ENCODE measurements at regions not wholly inside any gene's neighbourhood (a gene's known extent, or its start where the extent isn't known, plus 50 kb on each side); places are given as distances from the start of the nearest gene placed in this dataset.

DNA sequence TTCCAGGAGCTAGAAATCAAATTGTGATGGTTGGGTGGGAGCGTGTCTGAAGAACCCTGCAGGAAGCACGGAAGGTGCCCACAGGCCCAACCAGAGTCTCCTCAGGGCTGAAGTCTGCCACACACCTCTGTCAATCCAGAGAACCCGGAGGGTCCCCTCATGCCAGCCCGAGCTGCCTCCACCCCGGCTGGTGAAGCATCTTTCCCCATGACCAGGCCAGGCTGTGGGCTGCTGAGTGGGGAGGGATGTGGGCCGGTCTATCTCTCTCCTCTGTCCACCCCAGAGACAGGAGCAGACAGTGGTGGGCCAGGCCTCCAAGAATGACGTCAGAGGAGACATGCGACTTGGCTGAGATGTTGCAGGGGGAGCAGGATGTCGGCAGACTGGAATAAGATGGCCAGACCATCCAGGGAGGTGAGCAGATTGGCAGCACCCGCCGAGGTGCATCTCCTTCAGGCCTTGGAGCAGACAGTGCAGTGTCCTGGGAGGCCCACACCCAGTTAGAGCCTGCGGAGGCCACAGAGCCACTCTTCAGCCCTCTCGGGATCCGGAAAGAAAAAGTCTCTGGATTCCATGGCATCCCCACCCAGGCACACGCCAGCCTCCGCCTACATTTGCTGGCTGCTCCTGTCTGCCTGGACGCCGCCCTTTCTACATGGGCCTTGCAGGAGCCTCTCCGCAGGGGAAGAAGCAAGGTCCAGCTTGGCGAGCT is 1524.9 kb downstream of the BRD1 start:
- 66 to 75% (median 73%) methylated on average over 20 of the region's 20 CpGs for WGBS, 3 donors
- Histone ChIP-seq H3K27ac (no peak overlapping the region), H3K27me3 (ENCODE audit: insufficient read depth in 3 of 3, low read length in 2 of 3) (peaks cover 0 to 13% (median 0%) of the 10 kb centered on the region in 3 donors), H3K9me3 (no peaks in the 10 kb centered on the region), H3K4me1 (no peaks in the 10 kb centered on the region), H3K4me3 (no peak overlapping the region), H3K36me3 (ENCODE audit: insufficient read depth in 1 of 2, low read depth in 1 of 2) (no peaks in the 10 kb centered on the region)
- no peak for DNase-seq
- intact Hi-C loops (cut with DNase I) = no loop called here
- ATAC-seq = no peak
- TF ChIP-seq, protein P1, sequence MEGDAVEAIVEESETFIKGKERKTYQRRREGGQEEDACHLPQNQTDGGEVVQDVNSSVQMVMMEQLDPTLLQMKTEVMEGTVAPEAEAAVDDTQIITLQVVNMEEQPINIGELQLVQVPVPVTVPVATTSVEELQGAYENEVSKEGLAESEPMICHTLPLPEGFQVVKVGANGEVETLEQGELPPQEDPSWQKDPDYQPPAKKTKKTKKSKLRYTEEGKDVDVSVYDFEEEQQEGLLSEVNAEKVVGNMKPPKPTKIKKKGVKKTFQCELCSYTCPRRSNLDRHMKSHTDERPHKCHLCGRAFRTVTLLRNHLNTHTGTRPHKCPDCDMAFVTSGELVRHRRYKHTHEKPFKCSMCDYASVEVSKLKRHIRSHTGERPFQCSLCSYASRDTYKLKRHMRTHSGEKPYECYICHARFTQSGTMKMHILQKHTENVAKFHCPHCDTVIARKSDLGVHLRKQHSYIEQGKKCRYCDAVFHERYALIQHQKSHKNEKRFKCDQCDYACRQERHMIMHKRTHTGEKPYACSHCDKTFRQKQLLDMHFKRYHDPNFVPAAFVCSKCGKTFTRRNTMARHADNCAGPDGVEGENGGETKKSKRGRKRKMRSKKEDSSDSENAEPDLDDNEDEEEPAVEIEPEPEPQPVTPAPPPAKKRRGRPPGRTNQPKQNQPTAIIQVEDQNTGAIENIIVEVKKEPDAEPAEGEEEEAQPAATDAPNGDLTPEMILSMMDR (IDR thresholded peaks at IDR 0.05) = no peak

DNA sequence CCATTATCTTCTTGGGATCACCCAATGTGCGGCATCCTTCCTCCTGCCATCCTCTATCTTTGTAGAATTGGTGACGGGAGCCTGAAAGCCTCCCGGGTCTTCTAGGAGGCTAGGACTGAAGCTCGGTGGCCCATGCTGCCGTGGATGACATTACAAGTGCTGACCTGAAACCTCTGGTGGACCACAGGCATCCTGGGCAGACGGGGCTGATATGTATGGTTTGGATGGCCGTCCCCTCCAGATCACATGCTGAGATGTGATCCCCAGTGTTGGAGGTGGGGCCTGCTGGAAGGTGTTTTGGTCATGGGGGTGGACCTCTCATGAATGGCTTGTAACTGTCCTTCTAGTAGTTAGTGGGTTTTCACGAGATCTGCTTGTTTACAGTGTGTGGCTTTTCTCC is 1525.8 kb downstream of the BRD1 start:
- Histone ChIP-seq H3K4me3 (no peak overlapping the region), H3K36me3 (ENCODE audit: insufficient read depth in 1 of 2, low read depth in 1 of 2) (no peaks in the 10 kb centered on the region), H3K9me3 (no peaks in the 10 kb centered on the region), H3K27ac (no peak overlapping the region), H3K4me1 (no peaks in the 10 kb centered on the region), H3K27me3 (ENCODE audit: insufficient read depth in 3 of 3, low read length in 2 of 3) (peaks cover 0 to 13% (median 0%) of the 10 kb centered on the region in 3 donors)
- DNase-seq (no peak), ATAC-seq (no peak)
- WGBS, 3 donors = 80 to 84% (median 81%) methylated on average over 8 of the region's 8 CpGs
- TF ChIP-seq, protein P1 (IDR thresholded peaks at IDR 0.05) = no peak
- intact Hi-C loops (cut with DNase I) = no loop called here

DNA sequence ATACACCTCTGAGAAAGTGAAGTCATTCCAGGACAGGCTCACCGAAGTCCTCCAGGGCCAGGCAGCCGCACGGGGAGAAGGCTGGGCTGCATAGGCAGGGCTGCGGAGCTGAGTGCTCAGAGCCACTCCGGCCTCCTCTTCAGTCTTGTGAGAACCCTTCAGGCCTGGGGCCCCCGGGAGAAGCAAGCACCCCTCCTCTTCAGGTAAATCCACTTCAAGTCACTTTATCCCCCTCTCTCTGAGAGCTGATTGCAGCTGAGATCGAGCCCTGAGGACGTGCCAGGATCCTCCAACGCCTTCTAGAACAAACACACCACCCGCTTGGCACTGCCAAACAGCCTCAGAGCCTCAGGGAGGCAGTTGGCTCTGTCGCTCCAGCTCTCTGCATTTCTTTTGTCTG is 1526.3 kb downstream of the BRD1 start:
- H3K36me3 ChIP-seq (ENCODE audit: insufficient read depth in 1 of 2, low read depth in 1 of 2) = no peaks in the 10 kb centered on the region
- H3K9me3 ChIP-seq = no peaks in the 10 kb centered on the region
- DNase-seq = no peak
- no peak overlapping the region for H3K4me3 ChIP-seq
- H3K4me1 ChIP-seq = no peaks in the 10 kb centered on the region
- WGBS, 3 donors = 65 to 71% (median 68%) methylated on average over 11 of the region's 11 CpGs
- no peak for ATAC-seq
- H3K27ac ChIP-seq = no peak overlapping the region
- intact Hi-C loops (cut with DNase I) = no loop called here
- TF ChIP-seq, protein P1 (IDR thresholded peaks at IDR 0.05) = no peak
- H3K27me3 ChIP-seq (ENCODE audit: insufficient read depth in 3 of 3, low read length in 2 of 3) = peaks cover 0 to 13% (median 0%) of the 10 kb centered on the region in 3 donors

DNA sequence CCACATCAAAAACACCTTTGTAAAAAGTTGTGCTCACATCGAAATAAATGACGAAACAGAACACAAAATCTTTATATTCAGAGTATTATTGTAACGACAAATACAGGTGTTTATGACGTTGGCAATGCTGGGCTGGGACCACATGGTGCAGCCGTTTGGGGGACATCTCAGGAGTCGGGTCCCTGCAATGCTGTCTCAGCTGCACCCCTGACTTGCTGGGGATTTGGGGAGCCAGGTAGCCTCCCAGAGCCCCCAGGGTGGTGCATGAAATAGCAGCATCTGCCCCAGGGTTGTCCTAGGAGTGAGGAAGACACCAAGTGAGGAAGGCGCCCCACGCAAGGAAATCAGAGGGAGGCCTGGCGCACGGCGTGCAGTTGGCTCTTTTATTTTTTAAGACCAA is 1526.8 kb downstream of the BRD1 start:
- H3K4me3 ChIP-seq = no peak overlapping the region
- WGBS, 3 donors = 84 to 87% (median 84%) methylated on average over 11 of the region's 11 CpGs
- TF ChIP-seq, protein P1 (IDR thresholded peaks at IDR 0.05) = no peak

DNA sequence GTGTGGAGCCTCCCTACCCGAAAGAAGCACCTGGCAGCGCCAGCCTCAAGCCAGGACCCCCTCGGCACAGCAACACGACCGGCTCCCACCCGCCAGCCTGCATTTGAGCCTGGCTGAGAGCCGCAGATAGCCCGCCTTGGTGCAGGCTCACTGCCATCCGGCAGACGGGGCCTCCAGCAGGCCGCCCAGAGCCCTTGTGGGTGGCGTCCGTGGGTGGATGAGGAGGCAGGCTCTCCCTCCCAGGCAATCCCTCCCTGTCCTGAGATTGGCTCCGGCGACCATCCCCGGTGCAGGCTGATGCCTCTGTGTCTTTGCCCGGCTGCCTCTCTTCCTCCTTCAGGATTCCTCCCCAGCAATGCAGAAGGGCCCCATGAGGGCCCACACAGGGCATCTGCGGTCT is 1527.9 kb downstream of the BRD1 start:
- Histone ChIP-seq H3K27ac (no peak overlapping the region), H3K4me1 (no peaks in the 10 kb centered on the region), H3K4me3 (no peak overlapping the region), H3K36me3 (ENCODE audit: insufficient read depth in 1 of 2, low read depth in 1 of 2) (no peaks in the 10 kb centered on the region), H3K9me3 (no peaks in the 10 kb centered on the region), H3K27me3 (ENCODE audit: insufficient read depth in 3 of 3, low read length in 2 of 3) (peaks cover 0 to 8% (median 0%) of the 10 kb centered on the region in 3 donors)
- 77 to 87% (median 82%) methylated on average over 15 to 18 of the region's 18 CpGs for WGBS, 3 donors
- intact Hi-C loops (cut with DNase I) = no loop called here
- ATAC-seq (no peak), DNase-seq (no peak)
- TF ChIP-seq, protein P1 (IDR thresholded peaks at IDR 0.05) = no peak

More for the DNA sequence above, 1526.8 kb downstream of the BRD1 start:
- ATAC-seq (no peak), DNase-seq (no peak)
- no peaks in the 10 kb centered on the region for H3K4me1 ChIP-seq
- intact Hi-C loops (cut with DNase I) = no loop called here
- H3K9me3 ChIP-seq = no peaks in the 10 kb centered on the region
- no peak overlapping the region for H3K27ac ChIP-seq
- H3K27me3 ChIP-seq (ENCODE audit: insufficient read depth in 3 of 3, low read length in 2 of 3) = peaks cover 0 to 13% (median 0%) of the 10 kb centered on the region in 3 donors
- no peaks in the 10 kb centered on the region for H3K36me3 ChIP-seq (ENCODE audit: insufficient read depth in 1 of 2, low read depth in 1 of 2)

All from psoas muscle (tissue), 7 donors.